Hepatocyte (in vitro differentiated cells): ENCODE measurements at regions not wholly inside any gene's neighbourhood (a gene's known extent, or its start where the extent isn't known, plus 50 kb on each side); places are given as distances from the start of the nearest gene placed in this dataset.

Experiments
- CTCF ChIP-seq: fragments of 200-600 bp; sonication (generic); IDR thresholded peaks from 2 replicates; pipeline ENCODE4 v1.5.1; 2016; ENCODE audit warnings: antibody characterized with exemption, mild to moderate bottlenecking; ENCODE audit not compliant: poor library complexity
- EZH2 ChIP-seq: fragments of 200-600 bp; sonication (generic); IDR thresholded peaks from 2 replicates; pipeline ENCODE4 v1.6.1; 2016; ENCODE audit warnings: antibody characterized with exemption, mild to moderate bottlenecking, borderline replicate concordance

DNA sequence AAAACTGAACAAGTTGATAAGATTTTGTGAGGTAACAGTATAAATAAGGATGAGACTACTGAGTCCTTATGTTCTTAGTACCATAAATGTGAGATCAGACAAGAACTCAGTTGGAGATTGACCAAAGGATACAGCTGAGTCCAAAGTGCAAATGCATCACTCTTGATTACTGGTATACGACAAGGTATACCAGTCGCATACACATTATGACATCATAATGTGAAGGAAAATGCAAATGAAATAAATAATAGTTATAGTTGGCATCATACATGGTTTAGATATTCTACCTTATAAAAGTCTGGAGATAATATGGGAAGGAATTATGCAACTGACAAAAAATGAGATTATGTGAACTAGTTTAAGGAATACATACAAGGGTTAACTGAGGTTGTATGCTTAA lies 476.3 kb upstream of the STXBP6 start:
- TF ChIP-seq CTCF (no peak), EZH2 (no peak)
